ENCODE measurements at regions not wholly inside any gene's neighbourhood (a gene's known extent, or its start where the extent isn't known, plus 50 kb on each side); places are given as distances from the start of the nearest gene placed in this dataset.
A peak's percentile ranks its signal among the peaks of the same experiment; 100 is the strongest.
"Not testable (repeated sequence)": the region's sequence is repeated elsewhere in the genome, so short reads cannot be mapped to it uniquely, and the experiment has no call there.

- Histone ChIP-seq H3K4me3 (ENCODE audit: low read depth, low read length) (no peak overlapping the region), H3K27me3 (ENCODE audit: control insufficient read depth, insufficient read depth, low read length) (no peaks in the 10 kb centered on the region), H3K36me3 (ENCODE audit: control insufficient read depth, insufficient read depth, low read length) (no peaks in the 10 kb centered on the region)
- FAIRE-seq (no peak), DNase-seq (ENCODE audit: low read depth) (no peak)
- no peak for TF ChIP-seq CTCF (IDR thresholded peaks at IDR 0.05; ENCODE audit: insufficient read depth, low read length, severe bottlenecking)
Measured at GRCh38 chr5:74452856-74453255, 187.7 kb downstream of the ENC1 start.

- FAIRE-seq (no peak), DNase-seq (ENCODE audit: low read depth) (no peak)
- no peak overlapping the region for H3K4me3 ChIP-seq (ENCODE audit: low read depth, low read length)
- no peak for TF ChIP-seq CTCF (IDR thresholded peaks at IDR 0.05; ENCODE audit: insufficient read depth, low read length, severe bottlenecking)
- no peaks in the 10 kb centered on the region for H3K36me3 ChIP-seq (ENCODE audit: control insufficient read depth, insufficient read depth, low read length)
- H3K27me3 ChIP-seq (ENCODE audit: control insufficient read depth, insufficient read depth, low read length): no peaks in the 10 kb centered on the region
Measured at GRCh38 chr5:74450095-74450494, 190.4 kb downstream of the ENC1 start.

GRCh38 chr5:74446725-74447241 lies 193.7 kb downstream of the ENC1 start:
- no peak overlapping the region for H3K4me3 ChIP-seq (ENCODE audit: low read depth, low read length)
- DNase-seq (ENCODE audit: low read depth) (no peak), FAIRE-seq (peak; percentile 62)
- no peaks in the 10 kb centered on the region for H3K27me3 ChIP-seq (ENCODE audit: control insufficient read depth, insufficient read depth, low read length)
- H3K36me3 ChIP-seq (ENCODE audit: control insufficient read depth, insufficient read depth, low read length): no peaks in the 10 kb centered on the region
- TF ChIP-seq CTCF (IDR thresholded peaks at IDR 0.05; ENCODE audit: insufficient read depth, low read length, severe bottlenecking): no peak

- Histone ChIP-seq H3K36me3 (ENCODE audit: control insufficient read depth, insufficient read depth, low read length) (no peaks in the 10 kb centered on the region), H3K27me3 (ENCODE audit: control insufficient read depth, insufficient read depth, low read length) (no peaks in the 10 kb centered on the region), H3K4me3 (ENCODE audit: low read depth, low read length) (no peak overlapping the region)
- FAIRE-seq (no peak), DNase-seq (ENCODE audit: low read depth) (no peak)
- TF ChIP-seq CTCF (IDR thresholded peaks at IDR 0.05; ENCODE audit: insufficient read depth, low read length, severe bottlenecking): no peak
Measured at GRCh38 chr5:74442466-74442865, 198.1 kb downstream of the ENC1 start.

DNA sequence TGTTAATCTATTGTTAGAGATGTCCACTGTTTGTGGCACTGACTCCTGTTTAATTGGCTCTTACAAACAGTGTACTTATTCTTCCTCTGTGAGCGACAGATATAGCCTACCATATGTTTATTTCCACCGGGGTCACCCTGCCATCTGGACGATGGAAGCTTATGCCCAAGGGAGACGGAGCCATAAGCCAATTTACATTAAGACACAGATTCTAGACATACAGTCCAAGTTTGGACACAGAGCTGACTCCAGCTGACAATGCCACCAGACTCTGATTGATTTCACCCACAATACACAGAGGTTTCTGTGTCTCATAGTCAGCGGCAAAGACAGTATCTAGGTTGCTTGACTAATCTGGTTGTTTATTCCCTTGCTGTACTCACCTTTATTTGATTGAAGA lies 198.9 kb downstream of the ENC1 start:
- H3K36me3 ChIP-seq (ENCODE audit: control insufficient read depth, insufficient read depth, low read length): no peaks in the 10 kb centered on the region
- no peak for DNase-seq (ENCODE audit: low read depth)
- no peaks in the 10 kb centered on the region for H3K27me3 ChIP-seq (ENCODE audit: control insufficient read depth, insufficient read depth, low read length)
- TF ChIP-seq CTCF (IDR thresholded peaks at IDR 0.05; ENCODE audit: insufficient read depth, low read length, severe bottlenecking): no peak
- no peak for FAIRE-seq
- H3K4me3 ChIP-seq (ENCODE audit: low read depth, low read length): no peak overlapping the region

DNA sequence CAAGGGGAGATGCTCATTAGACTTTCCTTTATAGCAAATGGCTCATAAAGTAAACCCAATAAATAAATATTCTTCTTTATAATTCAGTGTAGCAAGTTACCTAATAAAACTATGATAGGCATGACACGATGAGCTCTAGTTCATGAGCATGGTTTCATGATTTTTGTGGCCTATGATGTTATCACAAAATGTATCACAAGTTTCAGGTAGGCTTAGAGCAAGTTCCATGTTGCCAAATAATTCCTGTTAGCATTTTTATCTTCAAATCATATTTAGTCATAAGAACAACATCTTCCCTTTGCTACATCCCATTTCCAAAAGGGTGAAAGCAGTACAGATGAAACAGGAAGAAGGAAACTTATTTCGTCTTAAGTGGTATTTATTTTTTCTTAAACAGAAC lies 200.2 kb downstream of the ENC1 start:
- FAIRE-seq (no peak), DNase-seq (ENCODE audit: low read depth) (no peak)
- TF ChIP-seq CTCF (IDR thresholded peaks at IDR 0.05; ENCODE audit: insufficient read depth, low read length, severe bottlenecking): no peak
- no peak overlapping the region for H3K4me3 ChIP-seq (ENCODE audit: low read depth, low read length)
- H3K36me3 ChIP-seq (ENCODE audit: control insufficient read depth, insufficient read depth, low read length): no peaks in the 10 kb centered on the region
- H3K27me3 ChIP-seq (ENCODE audit: control insufficient read depth, insufficient read depth, low read length): no peaks in the 10 kb centered on the region

GRCh38 chr5:74437870-74438269 lies 202.7 kb downstream of the ENC1 start:
- FAIRE-seq; H3K27me3 ChIP-seq (ENCODE audit: control insufficient read depth, insufficient read depth, low read length); H3K36me3 ChIP-seq (ENCODE audit: control insufficient read depth, insufficient read depth, low read length); DNase-seq (ENCODE audit: low read depth); H3K4me3 ChIP-seq (ENCODE audit: low read depth, low read length): not testable (repeated sequence)

All from bronchial epithelial cell (primary cell).